H1 (cell line): ENCODE measurements at regions not wholly inside any gene's neighbourhood (a gene's known extent, or its start where the extent isn't known, plus 50 kb on each side); places are given as distances from the start of the nearest gene placed in this dataset.

ENCODE experiments used
- CTCF ChIA-PET: fragments of 300-600 bp; sonication (Branson Sonifier 250); formaldehyde crosslinking; loops from one replicate; lab custom pipeline; 2021; ENCODE audit not compliant: partially characterized antibody; lab: Charles Lee
- POLR2A ChIA-PET: fragments of 300-600 bp; sonication (Branson Sonifier 250); formaldehyde crosslinking; loops from one replicate; lab custom pipeline; 2021; ENCODE audit warnings: inconsistent platforms; ENCODE audit not compliant: partially characterized antibody; lab: Charles Lee
- DNase-seq, 2 experiments: peaks; one replicate each; pipeline versions ENCODE4 v3.0.0 to v3.0.0-alpha.2; 2010 to 2022; ENCODE audit warnings: low spot score in 2 of 2, low read depth in 1 of 2, mixed read lengths in 1 of 2
- FAIRE-seq: peaks from 2 replicates; lab custom pipeline; 2011; peaks lifted over from hg19 to GRCh38; lab: Jason Lieb, UNC
- H2AFZ ChIP-seq: 2 replicates; pipeline ENCODE4 v1.8.1; 2012; ENCODE audit warnings: low read length, inconsistent platforms
- H2AK5ac ChIP-seq: 2 replicates; pipeline ENCODE4 v1.6.1; 2013; ENCODE audit warnings: low read depth, low read length
- H2BK120ac ChIP-seq: replicated peaks from 2 replicates; pipeline ENCODE3; 2013; ENCODE audit warnings: low read depth, low read length, inconsistent platforms
- H2BK12ac ChIP-seq: 2 replicates; pipeline ENCODE4 v1.6.1; 2013; ENCODE audit warnings: low read depth, low read length
- H2BK15ac ChIP-seq: 2 replicates; pipeline ENCODE4 v1.6.1; 2013; ENCODE audit warnings: low read length
- H2BK20ac ChIP-seq: 2 replicates; pipeline ENCODE4 v1.6.1; 2013; ENCODE audit warnings: low read length
- H2BK5ac ChIP-seq: 2 replicates; pipeline ENCODE4 v1.6.1; 2013; ENCODE audit warnings: low read depth, low read length
- H3K14ac ChIP-seq: 2 replicates; pipeline ENCODE4 v1.6.1; 2013; ENCODE audit warnings: inconsistent platforms; ENCODE audit not compliant: insufficient read length
- H3K18ac ChIP-seq: 2 replicates; pipeline ENCODE4 v1.6.1; 2013; ENCODE audit warnings: low read length; ENCODE audit errors: extremely low read depth
- H3K23ac ChIP-seq: 2 replicates; pipeline ENCODE4 v1.6.1; 2013; ENCODE audit warnings: inconsistent platforms; ENCODE audit not compliant: insufficient read length
- H3K23me2 ChIP-seq: 2 replicates; pipeline ENCODE4 v1.6.1; 2013; ENCODE audit warnings: low read depth, low read length
- H3K27ac ChIP-seq: 2 replicates; pipeline ENCODE4 v1.6.1; 2011; ENCODE audit warnings: low read depth, low read length, inconsistent platforms
- H3K27me3 ChIP-seq, 4 experiments: replicated peaks in 1 of 4; 1 replicate in 1 of 4; 2 replicates in 3 of 4; pipeline versions ENCODE4 v1.6.1 to v1.8.1; 2011 to 2013; ENCODE audit warnings: low read length in 3 of 4, mild to moderate bottlenecking in 3 of 4, inconsistent platforms in 2 of 4, mixed read lengths in 2 of 4, moderate library complexity in 1 of 4; ENCODE audit not compliant: control insufficient read depth in 3 of 4, insufficient read depth in 3 of 4; ENCODE audit errors: extremely low read depth in 1 of 4
- H3K36me3 ChIP-seq, 4 experiments: 2 replicates each; pipeline versions ENCODE4 v1.6.1 to v1.8.1; 2011 to 2013; ENCODE audit warnings: mild to moderate bottlenecking in 4 of 4, low read length in 3 of 4, moderate library complexity in 2 of 4, control low read depth in 1 of 4, inconsistent platforms in 1 of 4; ENCODE audit not compliant: insufficient read depth in 4 of 4, control insufficient read depth in 2 of 4
- H3K4ac ChIP-seq: replicated peaks from 2 replicates; pipeline ENCODE3; 2013; ENCODE audit warnings: low read length, low read depth, mixed read lengths, inconsistent platforms; ENCODE audit not compliant: insufficient read length
- H3K4me1 ChIP-seq, 4 experiments: replicated peaks in 1 of 4; 1 replicate in 1 of 4; 2 replicates in 3 of 4; pipeline versions ENCODE4 v1.6.1 to v1.8.1; 2011 to 2013; ENCODE audit warnings: low read length in 3 of 4, inconsistent platforms in 2 of 4, mixed read lengths in 1 of 4; ENCODE audit not compliant: insufficient read depth in 4 of 4, control insufficient read depth in 3 of 4
- H3K4me2 ChIP-seq, 2 experiments: 2 replicates each; pipeline versions ENCODE4 v1.6.1 to v1.8.1; 2011 to 2013; ENCODE audit warnings: low read depth in 2 of 2, low read length in 2 of 2, control low read depth in 1 of 2, inconsistent platforms in 1 of 2, mild to moderate bottlenecking in 1 of 2; ENCODE audit not compliant: insufficient read depth in 1 of 2
- H3K4me3 ChIP-seq, 4 experiments: fragments of 200-600, 300-600 bp in 1 of 4; sonication (generic), shearing (Covaris generic), sonication (Bioruptor Twin) in 1 of 4; 2 replicates each; pipeline versions ENCODE4 v1.5.1 to v1.8.1; 2011 to 2016; ENCODE audit warnings: low read length in 4 of 4, low read depth in 3 of 4, control low read depth in 2 of 4, inconsistent platforms in 2 of 4, mild to moderate bottlenecking in 2 of 4, mixed read lengths in 1 of 4, moderate library complexity in 1 of 4; ENCODE audit not compliant: insufficient read depth in 2 of 4; ENCODE audit errors: extremely low read depth in 1 of 4
- H3K56ac ChIP-seq: replicated peaks from 2 replicates; pipeline ENCODE3; 2013; ENCODE audit warnings: low read depth, mild to moderate bottlenecking, mixed read lengths, low read length, inconsistent platforms; ENCODE audit not compliant: insufficient read length
- H3K79me1 ChIP-seq: 2 replicates; pipeline ENCODE4 v1.6.1; 2013; ENCODE audit warnings: low read depth, low read length, control low read depth
- H3K79me2 ChIP-seq, 2 experiments: 2 replicates each; pipeline versions ENCODE4 v1.6.1 to v1.8.1; 2012 to 2013; ENCODE audit warnings: low read length in 2 of 2, mild to moderate bottlenecking in 2 of 2, inconsistent platforms in 1 of 2; ENCODE audit not compliant: insufficient read depth in 2 of 2, control insufficient read depth in 1 of 2
- H3K9ac ChIP-seq, 4 experiments: replicated peaks in 1 of 4; 1 replicate in 1 of 4; 2 replicates in 3 of 4; pipeline versions ENCODE4 v1.6.1 to v1.8.1; 2011 to 2013; ENCODE audit warnings: low read depth in 3 of 4, low read length in 3 of 4, control low read depth in 2 of 4, mild to moderate bottlenecking in 2 of 4, moderate library complexity in 2 of 4, inconsistent platforms in 1 of 4; ENCODE audit errors: extremely low read depth in 1 of 4
- H3K9me3 ChIP-seq, 2 experiments: 2 replicates each; pipeline versions ENCODE4 v1.6.1 to v1.8.1; 2012 to 2013; ENCODE audit warnings: mild to moderate bottlenecking in 2 of 2, moderate library complexity in 2 of 2, control low read depth in 1 of 2, inconsistent platforms in 1 of 2, low read depth in 1 of 2, low read length in 1 of 2, mixed read lengths in 1 of 2; ENCODE audit not compliant: insufficient read depth in 2 of 2
- H4K20me1 ChIP-seq, 2 experiments: replicated peaks in 1 of 2; 2 replicates each; pipeline versions ENCODE3 to v1.8.1; 2011 to 2013; ENCODE audit warnings: inconsistent platforms in 2 of 2, low read length in 2 of 2, mild to moderate bottlenecking in 1 of 2; ENCODE audit not compliant: insufficient read depth in 2 of 2, control insufficient read depth in 1 of 2
- H4K5ac ChIP-seq: 2 replicates; pipeline ENCODE4 v1.6.1; 2013; ENCODE audit warnings: low read length, low read depth, mixed read lengths, inconsistent platforms; ENCODE audit not compliant: insufficient read length
- H4K8ac ChIP-seq: 2 replicates; pipeline ENCODE4 v1.8.0; 2013; ENCODE audit warnings: mild to moderate bottlenecking, moderate library complexity, low read length, inconsistent platforms; ENCODE audit not compliant: insufficient read depth; ENCODE audit errors: extremely low read depth
- H4K91ac ChIP-seq: replicated peaks from 2 replicates; pipeline ENCODE3; 2013; ENCODE audit warnings: low read length, mixed read lengths, inconsistent platforms; ENCODE audit not compliant: insufficient read length
- BRCA1 ChIP-seq: IDR thresholded peaks from 2 replicates; pipeline ENCODE4 v1.6.1; 2012; ENCODE audit warnings: low read depth, low read length, improper control_type of control experiment
- CTBP2 ChIP-seq: IDR thresholded peaks from 2 replicates; pipeline ENCODE4 v1.7.0; 2011; ENCODE audit warnings: borderline replicate concordance, mild to moderate bottlenecking, moderate library complexity, mixed read lengths, low read length; ENCODE audit not compliant: insufficient read depth, insufficient read length
- MAX ChIP-seq: IDR thresholded peaks from 2 replicates; pipeline ENCODE4 v1.6.1; 2012; ENCODE audit warnings: inconsistent platforms
- RFX5 ChIP-seq: IDR thresholded peaks from 2 replicates; pipeline ENCODE4 v1.6.1; 2011; ENCODE audit warnings: low read depth, low read length, improper control_type of control experiment, borderline replicate concordance
- SAP30 ChIP-seq: fragments of 300-600 bp; sonication (generic); IDR thresholded peaks from 2 replicates; pipeline ENCODE4 v1.7.1; 2012; ENCODE audit warnings: low read length, moderate library complexity, mild to moderate bottlenecking, inconsistent platforms; ENCODE audit not compliant: insufficient read depth, insufficient replicate concordance
- SP4 ChIP-seq: IDR thresholded peaks from 2 replicates; pipeline ENCODE4 v1.6.1; 2012; ENCODE audit warnings: low read length, inconsistent platforms
- YY1 ChIP-seq: IDR thresholded peaks from 2 replicates; pipeline ENCODE4 v1.6.1; 2011; ENCODE audit warnings: low read depth, mild to moderate bottlenecking, low read length
- WGBS, 2 experiments: shearing (Covaris generic) in 1 of 2; methylation state at CpG; one replicate each; pipeline versions ENCODE4 v1.1.6 to v1.1.7; 2013 to 2015; ENCODE audit warnings: low lambda C conversion rate in 2 of 2, mixed read lengths in 2 of 2, inconsistent platforms in 1 of 2, low coverage in 1 of 2, missing lambda C conversion rate in 1 of 2; ENCODE audit not compliant: insufficient replicate concordance in 2 of 2, insufficient coverage in 1 of 2, insufficient read length in 1 of 2; ENCODE audit errors: extremely low coverage in 1 of 2, missing lambda C conversion rate in 1 of 2; 5-methylcytosine and 5-hydroxymethylcytosine counted together

GRCh38 chr5:159641371-159642039 lies 274.8 kb upstream of the ADRA1B start:
- Histone ChIP-seq H2BK15ac (no peak overlapping the region), H3K9me3 (no peaks in the 10 kb centered on the region; a peak in 1 of 4 replicates), H3K56ac (no peak overlapping the region), H2BK120ac (no peak overlapping the region), H4K5ac (no peak overlapping the region), H3K4me1 (peaks cover 0 to 4% (median 1%) of the 10 kb centered on the region in 4 experiments; a peak in 4 of 7 replicates), H3K9ac (no peak overlapping the region), H3K36me3 (no peaks in the 10 kb centered on the region), H4K91ac (no peak overlapping the region), H3K4ac (no peak overlapping the region), H3K79me2 (no peaks in the 10 kb centered on the region), H4K8ac (no peak overlapping the region), H3K79me1 (no peaks in the 10 kb centered on the region), H3K23me2 (no peaks in the 10 kb centered on the region), H3K18ac (no peak overlapping the region), H3K27ac (no peak overlapping the region), H3K23ac (no peak overlapping the region), H2AFZ (no peak overlapping the region), H4K20me1 (no peaks in the 10 kb centered on the region), H3K4me2 (no peak overlapping the region), H2AK5ac (no peak overlapping the region), H2BK5ac (no peak overlapping the region), H3K4me3 (no peak overlapping the region), H3K27me3 (no peaks in the 10 kb centered on the region), H2BK12ac (no peak overlapping the region), H2BK20ac (no peak overlapping the region), H3K14ac (no peak overlapping the region)
- WGBS, 2 experiments = 85% methylated on average over 7 of the region's 7 CpGs; no CpG with 5 or more reads in 1 of the 2 experiments
- TF ChIP-seq CTBP2 (no peak), BRCA1 (no peak), MAX (no peak), SAP30 (no peak), RFX5 (no peak), YY1 (no peak), SP4 (no peak)
- DNase-seq = no peak
- ChIA-PET CTCF (interaction anchor here (0.6 to 2.6 kb wide), 4 partner anchors 11 to 712 kb away, joined by 3 to 11 read pairs (median 4); no protein-coding TSS in a partner anchor), POLR2A (no interaction called here)
- no peak for FAIRE-seq
